ENCODE measurements at regions not wholly inside any gene's neighbourhood (a gene's known extent, or its start where the extent isn't known, plus 50 kb on each side); places are given as distances from the start of the nearest gene placed in this dataset.

DNA sequence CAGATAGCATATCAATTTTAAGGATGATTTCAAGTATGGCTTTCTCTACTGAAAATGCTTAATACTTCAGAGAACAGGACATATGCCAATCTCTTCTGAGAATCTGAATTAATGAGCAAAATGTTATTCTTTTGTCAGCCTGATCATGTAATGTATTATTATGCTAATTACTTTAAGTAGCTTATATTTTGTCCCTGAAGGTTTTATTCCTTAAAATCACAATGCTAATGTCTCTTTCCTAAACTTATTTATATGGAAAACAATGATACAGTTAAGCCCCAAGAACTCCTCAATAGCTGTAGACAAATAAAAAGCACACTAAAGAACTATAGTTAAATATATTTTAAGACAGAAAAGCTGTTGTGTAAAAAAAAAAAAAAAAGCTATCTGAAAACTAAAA, 256.9 kb upstream of the PTPRD start:
- no peak for TF ChIP-seq EZH2 (IDR thresholded peaks at IDR 0.05; ENCODE audit: borderline replicate concordance, low read depth, low read length, poor library complexity, severe bottlenecking)
- TF ChIP-seq, protein P1, sequence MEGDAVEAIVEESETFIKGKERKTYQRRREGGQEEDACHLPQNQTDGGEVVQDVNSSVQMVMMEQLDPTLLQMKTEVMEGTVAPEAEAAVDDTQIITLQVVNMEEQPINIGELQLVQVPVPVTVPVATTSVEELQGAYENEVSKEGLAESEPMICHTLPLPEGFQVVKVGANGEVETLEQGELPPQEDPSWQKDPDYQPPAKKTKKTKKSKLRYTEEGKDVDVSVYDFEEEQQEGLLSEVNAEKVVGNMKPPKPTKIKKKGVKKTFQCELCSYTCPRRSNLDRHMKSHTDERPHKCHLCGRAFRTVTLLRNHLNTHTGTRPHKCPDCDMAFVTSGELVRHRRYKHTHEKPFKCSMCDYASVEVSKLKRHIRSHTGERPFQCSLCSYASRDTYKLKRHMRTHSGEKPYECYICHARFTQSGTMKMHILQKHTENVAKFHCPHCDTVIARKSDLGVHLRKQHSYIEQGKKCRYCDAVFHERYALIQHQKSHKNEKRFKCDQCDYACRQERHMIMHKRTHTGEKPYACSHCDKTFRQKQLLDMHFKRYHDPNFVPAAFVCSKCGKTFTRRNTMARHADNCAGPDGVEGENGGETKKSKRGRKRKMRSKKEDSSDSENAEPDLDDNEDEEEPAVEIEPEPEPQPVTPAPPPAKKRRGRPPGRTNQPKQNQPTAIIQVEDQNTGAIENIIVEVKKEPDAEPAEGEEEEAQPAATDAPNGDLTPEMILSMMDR (conservative IDR thresholded peaks at IDR 0.05; ENCODE audit: low read depth, low read length), result no peak
